ENCODE measurements at regions not wholly inside any gene's neighbourhood (a gene's known extent, or its start where the extent isn't known, plus 50 kb on each side); places are given as distances from the start of the nearest gene placed in this dataset.

- H3K4me3 ChIP-seq (ENCODE audit: low read depth, low read length) = no peak overlapping the region
- DNase-seq (ENCODE audit: low read depth) = no peak
- TF ChIP-seq, protein P1, sequence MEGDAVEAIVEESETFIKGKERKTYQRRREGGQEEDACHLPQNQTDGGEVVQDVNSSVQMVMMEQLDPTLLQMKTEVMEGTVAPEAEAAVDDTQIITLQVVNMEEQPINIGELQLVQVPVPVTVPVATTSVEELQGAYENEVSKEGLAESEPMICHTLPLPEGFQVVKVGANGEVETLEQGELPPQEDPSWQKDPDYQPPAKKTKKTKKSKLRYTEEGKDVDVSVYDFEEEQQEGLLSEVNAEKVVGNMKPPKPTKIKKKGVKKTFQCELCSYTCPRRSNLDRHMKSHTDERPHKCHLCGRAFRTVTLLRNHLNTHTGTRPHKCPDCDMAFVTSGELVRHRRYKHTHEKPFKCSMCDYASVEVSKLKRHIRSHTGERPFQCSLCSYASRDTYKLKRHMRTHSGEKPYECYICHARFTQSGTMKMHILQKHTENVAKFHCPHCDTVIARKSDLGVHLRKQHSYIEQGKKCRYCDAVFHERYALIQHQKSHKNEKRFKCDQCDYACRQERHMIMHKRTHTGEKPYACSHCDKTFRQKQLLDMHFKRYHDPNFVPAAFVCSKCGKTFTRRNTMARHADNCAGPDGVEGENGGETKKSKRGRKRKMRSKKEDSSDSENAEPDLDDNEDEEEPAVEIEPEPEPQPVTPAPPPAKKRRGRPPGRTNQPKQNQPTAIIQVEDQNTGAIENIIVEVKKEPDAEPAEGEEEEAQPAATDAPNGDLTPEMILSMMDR (conservative IDR thresholded peaks at IDR 0.05; ENCODE audit: low read depth, low read length) = no peak
Measured at GRCh38 chr16:86730597-86730996, 152.2 kb downstream of the FOXL1 start.

- no peak for DNase-seq (ENCODE audit: low read depth)
- H3K4me3 ChIP-seq (ENCODE audit: low read depth, low read length) = no peak overlapping the region
- TF ChIP-seq, protein P1 (conservative IDR thresholded peaks at IDR 0.05; ENCODE audit: low read depth, low read length) = no peak
Measured at GRCh38 chr16:86732621-86733295, 154.4 kb downstream of the FOXL1 start.

GRCh38 chr16:86733546-86734254 lies 155.4 kb downstream of the FOXL1 start:
- DNase-seq (ENCODE audit: low read depth) = no peak
- TF ChIP-seq, protein P1 (conservative IDR thresholded peaks at IDR 0.05; ENCODE audit: low read depth, low read length) = no peak
- H3K4me3 ChIP-seq (ENCODE audit: low read depth, low read length) = no peak overlapping the region

GRCh38 chr16:86734543-86735460 lies 156.5 kb downstream of the FOXL1 start:
- TF ChIP-seq, protein P1 (conservative IDR thresholded peaks at IDR 0.05; ENCODE audit: low read depth, low read length) = no peak
- DNase-seq (ENCODE audit: low read depth) = no peak
- no peak overlapping the region for H3K4me3 ChIP-seq (ENCODE audit: low read depth, low read length)

DNA sequence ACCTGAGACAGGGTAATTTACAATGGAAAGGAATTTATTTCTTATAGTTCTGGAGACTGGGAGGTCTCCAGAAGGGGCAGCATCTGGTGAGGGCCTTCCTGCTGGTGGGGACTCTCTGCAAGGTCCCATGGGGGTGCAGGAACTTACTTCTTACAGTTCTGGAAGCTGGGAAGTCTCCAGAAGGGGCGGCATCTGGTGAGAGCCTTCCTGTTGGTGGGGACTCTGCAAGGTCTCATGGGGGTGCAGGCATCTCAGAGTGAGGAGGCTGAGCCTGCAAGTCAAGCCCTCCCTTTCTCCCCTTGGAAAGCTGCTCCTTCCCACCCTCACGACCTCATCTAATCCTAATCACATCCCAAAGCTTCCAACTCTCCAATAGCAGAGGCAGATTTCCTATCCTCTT lies 157.4 kb downstream of the FOXL1 start:
- no peak overlapping the region for H3K4me3 ChIP-seq (ENCODE audit: low read depth, low read length)
- TF ChIP-seq, protein P1 (conservative IDR thresholded peaks at IDR 0.05; ENCODE audit: low read depth, low read length) = no peak
- no peak for DNase-seq (ENCODE audit: low read depth)

DNA sequence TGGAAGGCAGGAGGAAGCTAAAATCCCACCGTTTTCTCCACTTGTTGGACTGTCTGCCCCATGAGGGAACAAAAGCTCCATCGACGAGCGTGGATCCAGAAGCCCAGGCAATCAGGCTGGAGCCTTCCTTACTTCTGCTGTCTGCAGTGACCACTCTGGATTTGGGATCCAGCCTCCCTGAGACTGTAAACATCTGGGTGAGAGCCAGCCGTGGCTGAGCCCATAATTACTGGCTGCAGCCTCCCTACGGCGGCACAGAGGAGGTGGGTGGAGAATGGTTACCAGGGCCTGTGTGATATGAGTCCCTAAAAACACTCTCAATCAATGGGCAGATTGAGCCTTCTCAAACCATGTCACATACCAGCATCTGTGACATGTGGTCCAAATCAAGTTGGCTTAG lies 158.2 kb downstream of the FOXL1 start:
- no peak for DNase-seq (ENCODE audit: low read depth)
- TF ChIP-seq, protein P1 (conservative IDR thresholded peaks at IDR 0.05; ENCODE audit: low read depth, low read length) = no peak
- no peak overlapping the region for H3K4me3 ChIP-seq (ENCODE audit: low read depth, low read length)
